Tibial nerve (tissue), 4 donors: ENCODE measurements at regions not wholly inside any gene's neighbourhood (a gene's known extent, or its start where the extent isn't known, plus 50 kb on each side); places are given as distances from the start of the nearest gene placed in this dataset.

Source experiments
- DNase-seq, 2 donors: peaks; one replicate each; pipeline ENCODE4 v3.0.0-alpha.2; 2019; ENCODE audit warnings: low spot score in 2 of 2
- H3K27ac ChIP-seq, 4 donors: fragments of 200-600 bp; sonication (generic) in 3 of 4; one replicate each; pipeline ENCODE4 v1.5.1; 2017 to 2019; ENCODE audit warnings: mild to moderate bottlenecking in 1 of 4
- H3K27me3 ChIP-seq, 2 donors: fragments of 200-600 bp; sonication (generic) in 1 of 2; one replicate each; pipeline versions ENCODE4 v1.5.1 to v1.6.0; 2017 to 2019
- H3K36me3 ChIP-seq, 3 donors: fragments of 200-600 bp; sonication (generic); one replicate each; pipeline ENCODE4 v1.5.1; 2018 to 2019
- H3K4me1 ChIP-seq, 4 donors: fragments of 200-600 bp; sonication (generic) in 3 of 4; one replicate each; pipeline ENCODE4 v1.5.1; 2017 to 2019
- H3K4me3 ChIP-seq, 4 donors: fragments of 200-600 bp; sonication (generic) in 3 of 4; one replicate each; pipeline ENCODE4 v1.5.1; 2017 to 2019; ENCODE audit warnings: mild to moderate bottlenecking in 1 of 4, moderate library complexity in 1 of 4
- H3K9me3 ChIP-seq, 4 donors: fragments of 200-600 bp; sonication (generic) in 3 of 4; one replicate each; pipeline ENCODE4 v1.5.1; 2017 to 2019
- CTCF ChIP-seq, 5 experiments: fragments of 200-600 bp in 3 of 5; fragments of 450-650 bp in 2 of 5; sonication (generic) in 3 of 5; IDR thresholded peaks; one replicate each; pipeline ENCODE4 v1.5.1; 2016 to 2019; ENCODE audit warnings: antibody characterized with exemption in 5 of 5, mild to moderate bottlenecking in 3 of 5, moderate library complexity in 2 of 5
- EP300 ChIP-seq, 2 donors: sonication (generic); formaldehyde crosslinking; IDR thresholded peaks; one replicate each; pipeline ENCODE4 v1.6.1; 2017; ENCODE audit warnings: antibody characterized with exemption in 2 of 2, mild to moderate bottlenecking in 1 of 2
- POLR2A ChIP-seq, 2 donors: fragments of 450-650 bp; IDR thresholded peaks; one replicate each; pipeline ENCODE4 v1.6.1; 2017; ENCODE audit warnings: antibody characterized with exemption in 2 of 2, mild to moderate bottlenecking in 2 of 2, moderate library complexity in 2 of 2
- WGBS, 2 donors: methylation state at CpG; one replicate each; pipeline ENCODE4 v1.1.5; 2018; 5-methylcytosine and 5-hydroxymethylcytosine counted together

DNA sequence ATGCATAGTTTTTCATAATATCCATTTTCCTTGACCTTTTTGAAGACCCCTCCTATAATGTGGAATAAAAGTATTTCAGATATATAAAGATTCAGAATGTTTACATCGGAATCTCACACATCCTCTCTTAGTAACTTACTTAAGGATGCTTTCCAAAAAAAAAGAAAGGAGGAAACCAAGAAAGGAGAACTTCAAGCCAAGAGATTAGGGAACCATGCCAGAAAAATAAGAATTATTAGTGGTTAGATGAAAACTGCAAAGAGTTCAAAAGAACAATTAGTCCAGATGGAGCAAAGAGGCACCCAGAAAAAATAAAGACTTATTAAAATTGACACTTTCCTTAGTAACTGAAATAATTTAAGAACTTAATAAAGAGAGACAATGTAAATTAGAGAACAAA is 179.2 kb downstream of the DUSP6 start:
- 24 to 25% methylated on average over 1 of the region's 1 CpG for WGBS, 2 donors
- H3K27me3 ChIP-seq, result no peaks in the 10 kb centered on the region
- TF ChIP-seq EP300 (IDR thresholded peaks at IDR 0.05), result no peak
- TF ChIP-seq POLR2A (IDR thresholded peaks at IDR 0.05), result no peak
- no peak for TF ChIP-seq CTCF (IDR thresholded peaks at IDR 0.05)

DNA sequence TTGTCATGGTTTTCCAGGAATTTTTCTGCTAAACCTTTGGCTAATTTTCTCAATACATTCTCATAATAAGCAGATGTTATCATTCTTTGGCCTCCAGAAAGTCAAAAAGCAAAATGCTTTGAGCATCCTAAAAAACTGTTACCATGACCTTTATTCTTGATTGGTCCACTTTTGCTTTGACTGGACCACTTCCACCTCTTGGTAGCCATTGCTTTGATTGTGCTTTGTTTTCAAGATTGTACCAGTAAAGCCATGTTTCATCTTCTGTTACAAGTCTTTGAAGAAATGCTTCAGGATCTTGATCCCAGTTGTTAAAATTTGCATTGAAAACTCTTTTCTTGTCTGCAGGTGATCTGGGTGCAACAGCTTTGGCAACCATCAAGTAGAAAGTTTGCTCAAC is 180.1 kb downstream of the DUSP6 start:
- Histone ChIP-seq H3K36me3 (no peaks in the 10 kb centered on the region), H3K4me1 (peaks cover 0 to 9% (median 0%) of the 10 kb centered on the region in 4 donors), H3K27me3 (no peaks in the 10 kb centered on the region), H3K4me3 (no peak overlapping the region), H3K27ac (no peak overlapping the region), H3K9me3 (peaks cover 0 to 7% (median 0%) of the 10 kb centered on the region in 4 donors)
- no peak for TF ChIP-seq POLR2A (IDR thresholded peaks at IDR 0.05)
- no peak for TF ChIP-seq EP300 (IDR thresholded peaks at IDR 0.05)
- no peak for TF ChIP-seq CTCF (IDR thresholded peaks at IDR 0.05)
- DNase-seq, result no peak

More for the DNA sequence above, 179.2 kb downstream of the DUSP6 start:
- no peaks in the 10 kb centered on the region for H3K36me3 ChIP-seq
- H3K9me3 ChIP-seq, result peaks cover 0 to 7% (median 0%) of the 10 kb centered on the region in 4 donors
- peaks cover 0 to 9% (median 0%) of the 10 kb centered on the region in 4 donors for H3K4me1 ChIP-seq
- DNase-seq, result no peak
- no peak overlapping the region for H3K4me3 ChIP-seq
- H3K27ac ChIP-seq, result no peak overlapping the region

DNA sequence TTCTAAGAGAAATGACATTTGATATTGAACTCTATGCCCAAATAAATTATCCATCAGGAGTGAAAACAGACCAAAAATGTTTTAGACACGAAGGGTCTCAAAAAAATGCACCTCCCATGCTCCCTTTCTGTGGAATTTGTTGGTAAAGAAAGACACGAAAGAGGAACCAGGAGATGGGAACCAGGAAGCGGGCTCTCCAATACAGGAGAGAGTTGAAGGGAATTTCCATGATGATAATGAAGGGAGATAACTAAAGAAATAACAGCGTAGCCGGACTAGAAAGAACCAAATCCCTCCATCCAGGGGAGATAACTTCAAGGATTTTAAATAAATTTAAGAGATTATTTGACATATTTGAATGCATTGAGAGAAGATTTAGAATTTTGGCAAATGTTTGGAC is 183.0 kb downstream of the DUSP6 start:
- no peak for DNase-seq
- Histone ChIP-seq H3K4me3 (no peak overlapping the region), H3K4me1 (peaks cover 0 to 9% (median 0%) of the 10 kb centered on the region in 4 donors), H3K27ac (no peak overlapping the region), H3K9me3 (peaks cover 0 to 7% (median 0%) of the 10 kb centered on the region in 4 donors), H3K36me3 (no peaks in the 10 kb centered on the region), H3K27me3 (no peaks in the 10 kb centered on the region)
- WGBS, 2 donors, result 76 to 86% methylated on average over 5 of the region's 5 CpGs
- TF ChIP-seq POLR2A (IDR thresholded peaks at IDR 0.05), result no peak
- TF ChIP-seq EP300 (IDR thresholded peaks at IDR 0.05), result no peak
- no peak for TF ChIP-seq CTCF (IDR thresholded peaks at IDR 0.05)

- Histone ChIP-seq H3K36me3 (no peaks in the 10 kb centered on the region), H3K27me3 (no peaks in the 10 kb centered on the region), H3K9me3 (peaks cover 0 to 7% (median 0%) of the 10 kb centered on the region in 4 donors), H3K4me1 (peaks cover 0 to 9% (median 4%) of the 10 kb centered on the region in 4 donors), H3K27ac (no peak overlapping the region), H3K4me3 (no peak overlapping the region)
- DNase-seq, result no peak
- no peak for TF ChIP-seq EP300 (IDR thresholded peaks at IDR 0.05)
- WGBS, 2 donors, result 83% methylated on average over 3 of the region's 3 CpGs
Observed at GRCh38 chr12:89167986-89168385, 184.3 kb downstream of the DUSP6 start.

GRCh38 chr12:89166525-89166934 is 185.8 kb downstream of the DUSP6 start:
- Histone ChIP-seq H3K27me3 (no peaks in the 10 kb centered on the region), H3K9me3 (no peaks in the 10 kb centered on the region), H3K27ac (peak overlapping the region in 1 of 4 donors; percentile 64), H3K4me1 (peaks cover 0 to 21% (median 12%) of the 10 kb centered on the region in 4 donors), H3K36me3 (no peaks in the 10 kb centered on the region), H3K4me3 (no peak overlapping the region)
- peak in 1 of 2 donors; percentile 30 for TF ChIP-seq EP300 (IDR thresholded peaks at IDR 0.05)
- TF ChIP-seq POLR2A (IDR thresholded peaks at IDR 0.05), result no peak
- no peak for TF ChIP-seq CTCF (IDR thresholded peaks at IDR 0.05)
- no peak for DNase-seq
- whole genome bisulfite sequencing, 2 donors, result 33 to 42% methylated on average over 1 of the region's 1 CpG

- Histone ChIP-seq H3K27ac (no peak overlapping the region), H3K27me3 (no peaks in the 10 kb centered on the region), H3K9me3 (no peaks in the 10 kb centered on the region), H3K36me3 (no peaks in the 10 kb centered on the region), H3K4me3 (no peak overlapping the region), H3K4me1 (peaks cover 0 to 25% (median 12%) of the 10 kb centered on the region in 4 donors)
- no peak for DNase-seq
- TF ChIP-seq CTCF (IDR thresholded peaks at IDR 0.05) (no peak), POLR2A (IDR thresholded peaks at IDR 0.05) (no peak), EP300 (IDR thresholded peaks at IDR 0.05) (no peak)
- WGBS, 2 donors, result 73 to 88% methylated on average over 1 of the region's 1 CpG
Observed at GRCh38 chr12:89166121-89166520, 186.2 kb downstream of the DUSP6 start.
